ENCODE measurements at regions not wholly inside any gene's neighbourhood (a gene's known extent, or its start where the extent isn't known, plus 50 kb on each side); places are given as distances from the start of the nearest gene placed in this dataset.

DNA sequence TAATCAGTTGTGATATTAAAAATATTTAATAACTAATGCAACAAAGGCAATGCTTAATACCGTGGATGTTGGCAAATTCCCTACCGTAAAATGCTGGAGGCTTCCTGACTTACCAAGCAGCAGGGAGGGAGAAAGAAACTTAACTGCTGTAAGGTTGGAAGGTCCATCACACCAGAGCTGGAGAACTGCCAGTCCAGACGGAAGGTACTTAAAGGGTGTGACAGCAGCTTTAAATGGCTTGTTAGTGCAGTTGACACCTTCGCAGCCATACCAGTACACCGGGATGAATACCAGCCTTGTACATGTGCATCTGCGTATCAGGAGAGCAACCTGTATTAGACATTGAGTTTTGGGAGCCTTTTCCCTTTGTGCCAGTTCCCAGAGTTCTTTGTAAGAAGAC lies 269.5 kb upstream of the NCAM2 start:
- Mint-ChIP-seq H3K27ac (ENCODE audit: low read depth, unreplicated experiment) (no peak overlapping the region), H3K4me3 (ENCODE audit: unreplicated experiment) (no peak overlapping the region), H3K4me1 (ENCODE audit: insufficient read depth, unreplicated experiment) (peaks cover 23% of the 10 kb centered on the region), H3K36me3 (ENCODE audit: insufficient read depth, unreplicated experiment) (no peaks in the 10 kb centered on the region), H3K27me3 (ENCODE audit: insufficient read depth, unreplicated experiment) (no peaks in the 10 kb centered on the region), H3K9me3 (ENCODE audit: unreplicated experiment) (no peaks in the 10 kb centered on the region)
- TF ChIP-seq, protein P1, sequence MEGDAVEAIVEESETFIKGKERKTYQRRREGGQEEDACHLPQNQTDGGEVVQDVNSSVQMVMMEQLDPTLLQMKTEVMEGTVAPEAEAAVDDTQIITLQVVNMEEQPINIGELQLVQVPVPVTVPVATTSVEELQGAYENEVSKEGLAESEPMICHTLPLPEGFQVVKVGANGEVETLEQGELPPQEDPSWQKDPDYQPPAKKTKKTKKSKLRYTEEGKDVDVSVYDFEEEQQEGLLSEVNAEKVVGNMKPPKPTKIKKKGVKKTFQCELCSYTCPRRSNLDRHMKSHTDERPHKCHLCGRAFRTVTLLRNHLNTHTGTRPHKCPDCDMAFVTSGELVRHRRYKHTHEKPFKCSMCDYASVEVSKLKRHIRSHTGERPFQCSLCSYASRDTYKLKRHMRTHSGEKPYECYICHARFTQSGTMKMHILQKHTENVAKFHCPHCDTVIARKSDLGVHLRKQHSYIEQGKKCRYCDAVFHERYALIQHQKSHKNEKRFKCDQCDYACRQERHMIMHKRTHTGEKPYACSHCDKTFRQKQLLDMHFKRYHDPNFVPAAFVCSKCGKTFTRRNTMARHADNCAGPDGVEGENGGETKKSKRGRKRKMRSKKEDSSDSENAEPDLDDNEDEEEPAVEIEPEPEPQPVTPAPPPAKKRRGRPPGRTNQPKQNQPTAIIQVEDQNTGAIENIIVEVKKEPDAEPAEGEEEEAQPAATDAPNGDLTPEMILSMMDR (IDR thresholded peaks at IDR 0.05; ENCODE audit: unreplicated experiment): no peak
- POLR2A ChIA-PET: interaction anchor here (0.8 to 1.3 kb wide), 4 partner anchors 8 to 81 kb away, joined by 3 to 4 read pairs (median 4); no protein-coding TSS in a partner anchor
- DNase-seq (ENCODE audit: unreplicated experiment): no peak
- CTCF ChIA-PET: interaction anchor here (0.6 kb wide), 1 partner anchor 1248 kb away, joined by 3 read pairs; no protein-coding TSS in a partner anchor
- intact Hi-C loops (cut with micrococcal nuclease): no loop called here
- BruUV-seq (replicated peaks): no TSS peak

DNA sequence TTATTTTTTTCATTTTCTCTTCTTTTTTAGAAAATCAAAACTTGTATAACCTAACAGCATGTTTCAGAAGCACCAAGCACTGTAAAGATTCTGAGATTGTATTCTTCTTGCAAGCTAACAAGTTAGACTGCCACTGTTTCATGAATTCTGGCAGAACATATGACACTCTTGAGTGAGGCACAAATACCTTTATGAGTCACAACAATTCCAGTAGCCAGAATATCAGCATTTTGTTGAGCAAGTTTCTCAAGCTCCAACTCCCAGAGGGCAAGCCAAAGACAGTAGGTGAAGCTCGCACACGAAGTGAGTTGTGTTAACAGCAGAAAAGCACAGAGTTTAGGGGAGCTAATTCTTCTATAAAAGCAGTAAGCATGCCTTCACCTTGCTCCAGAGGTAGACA lies 268.8 kb upstream of the NCAM2 start:
- no peak overlapping the region for H3K4me3 Mint-ChIP-seq (ENCODE audit: unreplicated experiment)
- ChIA-PET CTCF (no interaction called here), POLR2A (interaction anchor here (0.6 to 1.5 kb wide), 8 partner anchors 8 to 1744 kb away, joined by 3 to 4 read pairs (median 4); no protein-coding TSS in a partner anchor)
- DNase-seq (ENCODE audit: unreplicated experiment): peak; percentile 81
- H3K27ac Mint-ChIP-seq (ENCODE audit: low read depth, unreplicated experiment): peak overlapping the region; percentile 61
- intact Hi-C loops (cut with micrococcal nuclease): no loop called here
- no TSS peak for BruUV-seq (replicated peaks)
- TF ChIP-seq, protein P1 (IDR thresholded peaks at IDR 0.05; ENCODE audit: unreplicated experiment): no peak
- no peaks in the 10 kb centered on the region for H3K9me3 Mint-ChIP-seq (ENCODE audit: unreplicated experiment)
- peaks cover 23% of the 10 kb centered on the region for H3K4me1 Mint-ChIP-seq (ENCODE audit: insufficient read depth, unreplicated experiment)
- no peaks in the 10 kb centered on the region for H3K36me3 Mint-ChIP-seq (ENCODE audit: insufficient read depth, unreplicated experiment)
- no peaks in the 10 kb centered on the region for H3K27me3 Mint-ChIP-seq (ENCODE audit: insufficient read depth, unreplicated experiment)

DNA sequence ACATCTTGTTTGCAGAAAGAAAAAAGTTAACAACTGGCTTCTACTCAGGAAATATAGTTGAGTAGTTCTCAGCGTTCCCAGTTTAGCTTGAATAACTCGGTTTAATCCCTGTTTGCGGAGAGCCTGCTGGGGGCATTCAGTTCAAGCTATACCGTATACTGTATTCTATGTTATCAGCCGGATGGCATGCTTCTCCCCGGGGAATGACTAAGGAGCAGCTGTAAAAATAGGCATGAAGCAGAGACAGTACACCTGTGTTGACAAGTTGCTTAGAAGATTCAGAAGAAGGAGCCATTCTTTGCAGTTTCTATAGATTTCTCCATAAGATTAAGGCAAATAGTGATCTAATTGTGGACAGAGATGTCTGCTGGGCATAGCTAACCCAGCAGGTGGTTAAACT lies 267.8 kb upstream of the NCAM2 start:
- peak overlapping the region; percentile 61 for H3K27ac Mint-ChIP-seq (ENCODE audit: low read depth, unreplicated experiment)
- intact Hi-C loops (cut with micrococcal nuclease): no loop called here
- CTCF ChIA-PET: no interaction called here

DNA sequence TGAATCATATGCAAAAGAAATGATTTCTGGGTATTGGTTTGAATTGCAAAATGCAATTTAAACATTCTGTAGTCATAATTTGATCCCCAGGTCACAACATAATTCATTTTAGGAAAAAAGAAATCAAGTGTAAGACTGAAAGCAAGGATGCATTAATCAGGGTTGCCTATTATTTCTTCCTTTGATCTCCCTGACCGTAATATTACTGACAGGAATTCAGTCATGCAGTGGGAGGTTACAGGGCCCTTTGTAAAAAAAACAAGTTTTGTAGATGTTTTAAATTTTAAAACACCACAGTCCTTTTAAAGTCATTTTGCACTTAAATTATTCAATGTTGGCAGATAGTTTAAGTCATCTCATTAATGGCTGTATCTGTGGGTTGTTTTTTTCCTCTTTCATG lies 263.0 kb upstream of the NCAM2 start:
- CTCF ChIA-PET: no interaction called here

More for the DNA sequence above, 267.8 kb upstream of the NCAM2 start:
- DNase-seq (ENCODE audit: unreplicated experiment): no peak
- Mint-ChIP-seq H3K4me3 (ENCODE audit: unreplicated experiment) (no peak overlapping the region), H3K27me3 (ENCODE audit: insufficient read depth, unreplicated experiment) (no peaks in the 10 kb centered on the region), H3K4me1 (ENCODE audit: insufficient read depth, unreplicated experiment) (peaks cover 23% of the 10 kb centered on the region), H3K9me3 (ENCODE audit: unreplicated experiment) (no peaks in the 10 kb centered on the region), H3K36me3 (ENCODE audit: insufficient read depth, unreplicated experiment) (no peaks in the 10 kb centered on the region)
- POLR2A ChIA-PET: interaction anchor here (0.6 to 1.5 kb wide), 2 partner anchors 15 to 198 kb away, joined by 3 to 4 read pairs; no protein-coding TSS in a partner anchor
- TF ChIP-seq, protein P1 (IDR thresholded peaks at IDR 0.05; ENCODE audit: unreplicated experiment): no peak
- BruUV-seq (replicated peaks): no TSS peak

More for the DNA sequence above, 263.0 kb upstream of the NCAM2 start:
- POLR2A ChIA-PET: no interaction called here
- no peak for DNase-seq (ENCODE audit: unreplicated experiment)
- Mint-ChIP-seq H3K27ac (ENCODE audit: low read depth, unreplicated experiment) (no peak overlapping the region), H3K36me3 (ENCODE audit: insufficient read depth, unreplicated experiment) (no peaks in the 10 kb centered on the region), H3K4me3 (ENCODE audit: unreplicated experiment) (no peak overlapping the region), H3K9me3 (ENCODE audit: unreplicated experiment) (peaks cover 12% of the 10 kb centered on the region), H3K27me3 (ENCODE audit: insufficient read depth, unreplicated experiment) (no peaks in the 10 kb centered on the region), H3K4me1 (ENCODE audit: insufficient read depth, unreplicated experiment) (peaks cover 10% of the 10 kb centered on the region)
- BruUV-seq (replicated peaks): no TSS peak
- intact Hi-C loops (cut with micrococcal nuclease): no loop called here
- TF ChIP-seq, protein P1 (IDR thresholded peaks at IDR 0.05; ENCODE audit: unreplicated experiment): no peak
